Body of pancreas (tissue), 4 donors: ENCODE measurements at regions not wholly inside any gene's neighbourhood (a gene's known extent, or its start where the extent isn't known, plus 50 kb on each side); places are given as distances from the start of the nearest gene placed in this dataset.

Experiments
- POLR2A ChIP-seq, 3 donors: fragments of 450-650 bp; IDR thresholded peaks; one replicate each; pipeline ENCODE4 v1.6.1; 2016; ENCODE audit warnings: antibody characterized with exemption in 3 of 3, mild to moderate bottlenecking in 2 of 3
- TF ChIP-seq, protein P1 (sequence below), 7 experiments: fragments of 450-650 bp in 4 of 7; fragments of 200-600 bp in 3 of 7; sonication (generic) in 3 of 7; IDR thresholded peaks; one replicate each; pipeline ENCODE4 v1.5.1; 2016 to 2019; ENCODE audit warnings: antibody characterized with exemption in 7 of 7

DNA sequence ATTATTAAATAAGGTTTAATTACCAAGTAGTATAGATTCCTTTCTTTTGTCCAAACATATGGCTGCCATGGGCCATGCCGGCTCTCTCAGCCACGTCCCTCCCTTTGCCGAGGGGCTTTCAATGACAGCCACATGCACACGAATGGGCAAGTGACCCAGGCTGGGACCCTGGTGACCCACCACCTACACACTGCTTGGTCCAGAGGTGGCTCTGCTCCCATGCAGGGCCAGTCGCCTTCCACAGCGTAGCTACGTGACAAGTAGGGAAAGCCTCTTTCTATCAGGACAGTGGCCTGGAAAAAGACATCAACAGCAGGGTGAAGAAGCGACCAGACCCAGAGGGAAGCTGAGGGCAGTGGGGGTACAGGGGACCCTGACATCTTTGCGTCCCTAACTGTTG is 152.8 kb upstream of the CST7 start:
- TF ChIP-seq POLR2A (IDR thresholded peaks at IDR 0.05), result no peak
- TF ChIP-seq, protein P1, sequence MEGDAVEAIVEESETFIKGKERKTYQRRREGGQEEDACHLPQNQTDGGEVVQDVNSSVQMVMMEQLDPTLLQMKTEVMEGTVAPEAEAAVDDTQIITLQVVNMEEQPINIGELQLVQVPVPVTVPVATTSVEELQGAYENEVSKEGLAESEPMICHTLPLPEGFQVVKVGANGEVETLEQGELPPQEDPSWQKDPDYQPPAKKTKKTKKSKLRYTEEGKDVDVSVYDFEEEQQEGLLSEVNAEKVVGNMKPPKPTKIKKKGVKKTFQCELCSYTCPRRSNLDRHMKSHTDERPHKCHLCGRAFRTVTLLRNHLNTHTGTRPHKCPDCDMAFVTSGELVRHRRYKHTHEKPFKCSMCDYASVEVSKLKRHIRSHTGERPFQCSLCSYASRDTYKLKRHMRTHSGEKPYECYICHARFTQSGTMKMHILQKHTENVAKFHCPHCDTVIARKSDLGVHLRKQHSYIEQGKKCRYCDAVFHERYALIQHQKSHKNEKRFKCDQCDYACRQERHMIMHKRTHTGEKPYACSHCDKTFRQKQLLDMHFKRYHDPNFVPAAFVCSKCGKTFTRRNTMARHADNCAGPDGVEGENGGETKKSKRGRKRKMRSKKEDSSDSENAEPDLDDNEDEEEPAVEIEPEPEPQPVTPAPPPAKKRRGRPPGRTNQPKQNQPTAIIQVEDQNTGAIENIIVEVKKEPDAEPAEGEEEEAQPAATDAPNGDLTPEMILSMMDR (IDR thresholded peaks at IDR 0.05), result no peak
